HepG2 (cell line): ENCODE measurements at regions not wholly inside any gene's neighbourhood (a gene's known extent, or its start where the extent isn't known, plus 50 kb on each side); places are given as distances from the start of the nearest gene placed in this dataset.

ENCODE experiments used
- ATAC-seq: fragments of 200-7000 bp; cut with Tn5 transposase; 3 replicates; pipeline ENCODE4 v1.9.1; 2020; ENCODE audit warnings: mild to moderate bottlenecking, moderate library complexity
- BruUV-seq: library from RNA; stranded (reverse); fragments of 400-500 nt; replicated peaks from 2 replicates; lab custom pipeline; 2021; lab: Mats Ljungman, UMichigan
- CTCF ChIA-PET: fragments of 300-600 bp; formaldehyde crosslinking; extraction: SDS; loops from one replicate; lab custom pipeline; 2021; ENCODE audit warnings: low total read pairs, inconsistent platforms, low intra/inter-chr PET ratio; lab: Yijun Ruan, JAX
- POLR2A ChIA-PET: fragments of 350-600 bp; sonication (Branson Sonifier 250); formaldehyde crosslinking; loops from one replicate; lab custom pipeline; 2020; ENCODE audit warnings: antibody characterized with exemption, inconsistent platforms; lab: Yijun Ruan, JAX
- DNase-seq: peaks from one replicate; pipeline ENCODE4 v3.0.0-alpha.2; 2015; ENCODE audit warnings: low spot score
- FAIRE-seq: peaks from 3 replicates; lab custom pipeline; 2011; peaks lifted over from hg19 to GRCh38; lab: Jason Lieb, UNC
- H2AFZ ChIP-seq: one replicate; pipeline ENCODE4 v1.6.1; 2011; ENCODE audit warnings: low read length, inconsistent platforms
- H3K27ac ChIP-seq: fragments of 300-600 bp; 3 replicates; pipeline ENCODE4 v1.8.0; 2011; ENCODE audit warnings: mixed run types, mild to moderate bottlenecking, mixed read lengths, low read length, inconsistent platforms; ENCODE audit not compliant: insufficient read depth; ENCODE audit errors: extremely low read length
- H3K27me3 ChIP-seq, 2 experiments: fragments of 200-600 bp in 1 of 2; 2 replicates in 1 of 2; 3 replicates in 1 of 2; pipeline versions ENCODE4 v1.6.0 to v1.8.0; 2011; ENCODE audit warnings: low read length in 2 of 2, mild to moderate bottlenecking in 2 of 2, moderate library complexity in 2 of 2, inconsistent platforms in 1 of 2; ENCODE audit not compliant: insufficient read depth in 2 of 2, control insufficient read depth in 1 of 2
- H3K36me3 ChIP-seq, 2 experiments: fragments of 200-600 bp in 1 of 2; replicated peaks in 1 of 2; 2 replicates in 1 of 2; 3 replicates in 1 of 2; pipeline versions ENCODE4 v1.5.1 to v1.8.0; 2011; ENCODE audit warnings: low read length in 2 of 2, inconsistent platforms in 1 of 2; ENCODE audit not compliant: insufficient read depth in 2 of 2, control insufficient read depth in 1 of 2
- H3K4me1 ChIP-seq: 2 replicates; pipeline ENCODE4 v1.5.1; 2012; ENCODE audit warnings: low read length, inconsistent platforms; ENCODE audit not compliant: insufficient read depth
- H3K4me2 ChIP-seq: 2 replicates; pipeline ENCODE4 v1.6.0; 2011; ENCODE audit warnings: low read depth, low read length, inconsistent platforms
- H3K4me3 ChIP-seq, 3 experiments: fragments of 200-600 bp in 1 of 3; sonication (generic), shearing (Covaris generic) in 1 of 3; replicated peaks in 1 of 3; 2 replicates each; pipeline ENCODE4 v1.5.1; 2011 to 2016; ENCODE audit warnings: low read length in 3 of 3, inconsistent platforms in 2 of 3, low read depth in 2 of 3, mild to moderate bottlenecking in 2 of 3, control low read depth in 1 of 3, mixed read lengths in 1 of 3; ENCODE audit not compliant: insufficient read depth in 1 of 3
- H3K79me2 ChIP-seq: one replicate; pipeline ENCODE4 v1.6.1; 2011; ENCODE audit warnings: low read length, inconsistent platforms; ENCODE audit not compliant: insufficient read depth
- H3K9ac ChIP-seq: 2 replicates; pipeline ENCODE4 v1.6.0; 2011; ENCODE audit warnings: mild to moderate bottlenecking, low read depth, low read length, inconsistent platforms; ENCODE audit not compliant: insufficient read depth
- H3K9me3 ChIP-seq: 2 replicates; pipeline ENCODE4 v1.5.1; 2012; ENCODE audit warnings: mild to moderate bottlenecking, low read length
- H4K20me1 ChIP-seq: 2 replicates; pipeline ENCODE4 v1.6.0; 2011; ENCODE audit warnings: inconsistent platforms, mild to moderate bottlenecking, low read length, moderate library complexity; ENCODE audit not compliant: insufficient read depth
- ARNTL ChIP-seq: sonication (generic); formaldehyde crosslinking; IDR thresholded peaks from 2 replicates; pipeline ENCODE4 v1.4.0; 2020; ENCODE audit warnings: mild to moderate bottlenecking, missing genetic modification reagents
- ATF1 ChIP-seq: IDR thresholded peaks from 2 replicates; pipeline ENCODE4 v1.6.1; 2016; ENCODE audit warnings: mild to moderate bottlenecking, control low read depth
- CEBPG ChIP-seq: IDR thresholded peaks from 2 replicates; pipeline ENCODE4 v1.6.1; 2016
- FOXK1 ChIP-seq: sonication (generic); formaldehyde crosslinking; IDR thresholded peaks from 2 replicates; pipeline ENCODE4 v1.4.0; 2020; ENCODE audit warnings: low read depth, missing genetic modification reagents, borderline replicate concordance
- IKZF4 ChIP-seq: sonication (generic); formaldehyde crosslinking; IDR thresholded peaks from 2 replicates; pipeline ENCODE4 v1.5.1; 2020; ENCODE audit warnings: borderline replicate concordance, mild to moderate bottlenecking, low read depth, missing genetic modification reagents; ENCODE audit errors: not compliant biosample characterization
- KDM1A ChIP-seq: IDR thresholded peaks from 2 replicates; pipeline ENCODE4 v1.6.1; 2016; ENCODE audit warnings: missing compliant biosample characterization
- KLF13 ChIP-seq: sonication (generic); formaldehyde crosslinking; IDR thresholded peaks from 2 replicates; pipeline ENCODE4 v1.4.0; 2020; ENCODE audit warnings: mild to moderate bottlenecking, missing genetic modification reagents
- KLF16 ChIP-seq, 2 experiments: sonication (generic) in 1 of 2; formaldehyde crosslinking in 1 of 2; IDR thresholded peaks; 2 replicates each; pipeline versions ENCODE4 v1.6.1 to v1.8.0; 2016 to 2023; ENCODE audit warnings: missing genetic modification reagents in 2 of 2, missing compliant biosample characterization in 1 of 2
- KLF9 ChIP-seq: IDR thresholded peaks from 2 replicates; pipeline ENCODE4 v1.6.1; 2016; ENCODE audit warnings: low read depth
- PRMT3 ChIP-seq: sonication (generic); formaldehyde crosslinking; IDR thresholded peaks from 2 replicates; pipeline ENCODE4 v1.8.1; 2022; ENCODE audit warnings: low read depth, mild to moderate bottlenecking, moderate library complexity, missing genetic modification reagents, borderline replicate concordance
- SKI ChIP-seq: fragments of 450-650 bp; IDR thresholded peaks from one replicate; pipeline ENCODE4 v1.6.1; 2018; ENCODE audit warnings: mild to moderate bottlenecking; ENCODE audit not compliant: partially characterized antibody
- SOX5 ChIP-seq: IDR thresholded peaks from 2 replicates; pipeline ENCODE4 v1.6.1; 2016; ENCODE audit warnings: borderline replicate concordance
- ZFYVE20 ChIP-seq: sonication (generic); formaldehyde crosslinking; IDR thresholded peaks from 2 replicates; pipeline ENCODE4 v1.8.0; 2023; ENCODE audit warnings: low read depth, mild to moderate bottlenecking, moderate library complexity, missing genetic modification reagents, borderline replicate concordance
- ZKSCAN5 ChIP-seq: sonication (generic); formaldehyde crosslinking; IDR thresholded peaks from 2 replicates; pipeline ENCODE4 v1.5.1; 2020; ENCODE audit warnings: mild to moderate bottlenecking, missing genetic modification reagents
- ZNF644 ChIP-seq: IDR thresholded peaks from 2 replicates; pipeline ENCODE4 v1.6.1; 2016; ENCODE audit warnings: low read depth
- in situ Hi-C: cut with HindIII; loops from 2 replicates; pipeline ENCODE4 v1.10.0; 2017; ENCODE audit warnings: low pct_unique_long_range_greater_than_20kb; ENCODE audit not compliant: extremely low pct_ligation_motif_present
- intact Hi-C: fragments of 100-400 bp; cut with micrococcal nuclease; formaldehyde crosslinking; loops from one replicate; pipeline ENCODE4 v1.10.0; 2022; ENCODE audit not compliant: unreplicated experiment
- TF ChIP-seq, protein P1 (sequence below): sonication (generic); formaldehyde crosslinking; conservative IDR thresholded peaks from 2 replicates; pipeline ENCODE4 v1.8.0; 2022; ENCODE audit warnings: low read depth, missing genetic modification reagents
- TF ChIP-seq, protein P2 (sequence below): sonication (generic); formaldehyde crosslinking; IDR thresholded peaks from 2 replicates; pipeline ENCODE4 v1.4.0; 2020; ENCODE audit warnings: mild to moderate bottlenecking, missing genetic modification reagents
- TF ChIP-seq, protein P3 (sequence below): sonication (generic); formaldehyde crosslinking; IDR thresholded peaks from 2 replicates; pipeline ENCODE4 v1.4.0; 2020; ENCODE audit warnings: missing genetic modification reagents

- POLR2A ChIA-PET: no interaction called here
- Histone ChIP-seq H3K79me2 (no peaks in the 10 kb centered on the region), H2AFZ (no peak overlapping the region), H3K9ac (no peak overlapping the region), H3K4me3 (no peak overlapping the region), H3K4me2 (no peak overlapping the region), H3K27me3 (no peaks in the 10 kb centered on the region), H4K20me1 (no peaks in the 10 kb centered on the region), H3K4me1 (peaks cover 3% of the 10 kb centered on the region), H3K36me3 (no peaks in the 10 kb centered on the region), H3K27ac (no peak overlapping the region), H3K9me3 (no peaks in the 10 kb centered on the region)
- TF ChIP-seq SOX5 (no peak), ARNTL (CRISPR knock-in tag) (no peak), KLF16 (CRISPR knock-in tag; IDR thresholded peaks at IDR 0.05) (no peak), ATF1 (CRISPR knock-in tag) (no peak), IKZF4 (no peak), SKI (no peak), FOXK1 (no peak), CEBPG (CRISPR knock-in tag) (no peak), KLF9 (CRISPR knock-in tag) (no peak), KLF13 (CRISPR knock-in tag) (no peak), ZNF644 (CRISPR knock-in tag) (no peak), KDM1A (CRISPR knock-in tag) (no peak), PRMT3 (no peak), ZFYVE20 (no peak), ZKSCAN5 (CRISPR knock-in tag) (no peak)
- TF ChIP-seq, protein P1, sequence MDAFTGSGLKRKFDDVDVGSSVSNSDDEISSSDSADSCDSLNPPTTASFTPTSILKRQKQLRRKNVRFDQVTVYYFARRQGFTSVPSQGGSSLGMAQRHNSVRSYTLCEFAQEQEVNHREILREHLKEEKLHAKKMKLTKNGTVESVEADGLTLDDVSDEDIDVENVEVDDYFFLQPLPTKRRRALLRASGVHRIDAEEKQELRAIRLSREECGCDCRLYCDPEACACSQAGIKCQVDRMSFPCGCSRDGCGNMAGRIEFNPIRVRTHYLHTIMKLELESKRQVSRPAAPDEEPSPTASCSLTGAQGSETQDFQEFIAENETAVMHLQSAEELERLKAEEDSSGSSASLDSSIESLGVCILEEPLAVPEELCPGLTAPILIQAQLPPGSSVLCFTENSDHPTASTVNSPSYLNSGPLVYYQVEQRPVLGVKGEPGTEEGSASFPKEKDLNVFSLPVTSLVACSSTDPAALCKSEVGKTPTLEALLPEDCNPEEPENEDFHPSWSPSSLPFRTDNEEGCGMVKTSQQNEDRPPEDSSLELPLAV: no peak
- TF ChIP-seq, protein P2, sequence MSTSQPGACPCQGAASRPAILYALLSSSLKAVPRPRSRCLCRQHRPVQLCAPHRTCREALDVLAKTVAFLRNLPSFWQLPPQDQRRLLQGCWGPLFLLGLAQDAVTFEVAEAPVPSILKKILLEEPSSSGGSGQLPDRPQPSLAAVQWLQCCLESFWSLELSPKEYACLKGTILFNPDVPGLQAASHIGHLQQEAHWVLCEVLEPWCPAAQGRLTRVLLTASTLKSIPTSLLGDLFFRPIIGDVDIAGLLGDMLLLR (CRISPR knock-in tag): no peak
- TF ChIP-seq, protein P3, sequence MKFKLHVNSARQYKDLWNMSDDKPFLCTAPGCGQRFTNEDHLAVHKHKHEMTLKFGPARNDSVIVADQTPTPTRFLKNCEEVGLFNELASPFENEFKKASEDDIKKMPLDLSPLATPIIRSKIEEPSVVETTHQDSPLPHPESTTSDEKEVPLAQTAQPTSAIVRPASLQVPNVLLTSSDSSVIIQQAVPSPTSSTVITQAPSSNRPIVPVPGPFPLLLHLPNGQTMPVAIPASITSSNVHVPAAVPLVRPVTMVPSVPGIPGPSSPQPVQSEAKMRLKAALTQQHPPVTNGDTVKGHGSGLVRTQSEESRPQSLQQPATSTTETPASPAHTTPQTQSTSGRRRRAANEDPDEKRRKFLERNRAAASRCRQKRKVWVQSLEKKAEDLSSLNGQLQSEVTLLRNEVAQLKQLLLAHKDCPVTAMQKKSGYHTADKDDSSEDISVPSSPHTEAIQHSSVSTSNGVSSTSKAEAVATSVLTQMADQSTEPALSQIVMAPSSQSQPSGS: no peak
- intact Hi-C loops (no loop called here), in situ Hi-C loops (no loop called here)
- CTCF ChIA-PET: no interaction called here
- no peak for DNase-seq
- no peak for ATAC-seq
- FAIRE-seq: no peak
- BruUV-seq: no TSS peak
Measured at GRCh38 chr3:76985645-76986044, 54.3 kb upstream of the ROBO2 start.
